ENCODE measurements at regions not wholly inside any gene's neighbourhood (a gene's known extent, or its start where the extent isn't known, plus 50 kb on each side); places are given as distances from the start of the nearest gene placed in this dataset.
A peak's percentile ranks its signal among the peaks of the same experiment; 100 is the strongest.

DNA sequence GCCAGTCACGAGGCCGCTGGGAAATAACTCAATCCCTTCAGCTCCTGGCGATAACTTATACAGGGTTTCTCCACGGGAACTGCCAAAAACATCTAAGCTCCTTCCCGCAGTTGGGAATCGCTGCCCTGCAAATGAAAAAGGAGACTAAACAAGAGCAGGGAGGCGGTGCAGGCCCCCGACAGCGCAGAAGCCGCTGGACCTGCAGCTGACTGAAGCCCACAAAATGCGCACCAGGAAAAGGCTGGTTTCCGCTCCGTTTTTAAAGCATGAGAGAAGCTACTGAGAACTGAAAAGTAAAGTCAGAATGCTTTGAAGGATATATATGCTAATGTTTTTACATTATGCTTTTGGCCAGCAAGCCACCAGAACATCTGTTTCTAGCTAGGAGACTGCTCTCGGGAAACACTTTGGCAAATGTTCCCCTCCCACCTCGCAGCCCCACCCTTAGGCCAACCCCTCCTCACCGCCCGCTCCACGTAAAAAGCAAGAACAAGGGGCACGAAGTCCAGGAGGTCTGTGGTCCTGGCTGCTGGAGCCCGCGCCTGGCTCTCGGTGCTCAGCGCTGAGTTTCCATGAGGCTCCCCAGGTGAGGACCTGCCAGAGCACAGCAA lies 90.5 kb downstream of the SOD2 start:
- in situ Hi-C loops (cut with HindIII; ENCODE audit: low pct_unique_long_range_greater_than_20kb, low sequenced_read_pairs): no loop called here
- DNase-seq (ENCODE audit: low read depth, low spot score): no peak

DNA sequence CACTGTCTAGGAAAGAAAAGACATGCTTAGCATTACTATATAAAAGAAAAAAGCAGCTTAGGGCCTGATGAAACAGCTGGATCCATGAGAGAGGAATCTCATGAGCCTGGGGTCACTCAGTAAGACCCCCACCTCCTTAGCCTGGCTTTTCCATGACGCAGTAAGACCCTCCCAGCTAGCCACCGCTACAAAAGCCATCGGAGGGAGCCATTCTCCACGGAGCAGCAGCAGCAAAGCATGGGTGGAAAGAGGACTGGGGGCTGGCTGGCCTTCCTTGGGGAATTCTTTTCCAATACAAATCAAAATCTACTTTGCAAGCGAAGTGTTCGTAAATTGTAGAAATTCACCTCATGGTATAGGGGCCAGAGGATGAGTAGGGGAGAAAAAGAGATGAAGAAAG lies 91.8 kb downstream of the SOD2 start:
- DNase-seq (ENCODE audit: low read depth, low spot score): no peak
- in situ Hi-C loops (cut with HindIII; ENCODE audit: low pct_unique_long_range_greater_than_20kb, low sequenced_read_pairs): no loop called here

DNA sequence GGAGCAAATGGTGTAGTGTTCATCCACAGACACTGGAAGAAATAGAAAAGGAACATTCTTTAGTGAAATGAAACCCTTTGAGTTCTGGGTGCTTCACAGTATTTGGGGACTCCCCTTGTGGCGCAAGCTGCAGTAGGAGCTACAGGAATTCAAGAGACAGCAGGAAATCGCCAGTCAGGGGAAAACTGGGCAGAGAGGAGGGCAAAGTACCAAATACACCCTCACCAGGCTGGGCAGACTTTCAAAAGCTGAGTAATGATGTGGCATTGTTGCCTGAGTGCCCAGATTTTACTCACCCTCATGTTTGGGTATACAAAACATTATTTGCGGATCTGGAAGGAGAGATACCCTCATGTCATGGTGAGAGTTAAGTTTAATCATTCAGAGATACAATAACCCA lies 97.9 kb downstream of the SOD2 start:
- peak; percentile 43 for DNase-seq (ENCODE audit: low read depth, low spot score)
- in situ Hi-C loops (cut with HindIII; ENCODE audit: low pct_unique_long_range_greater_than_20kb, low sequenced_read_pairs): no loop called here

DNA sequence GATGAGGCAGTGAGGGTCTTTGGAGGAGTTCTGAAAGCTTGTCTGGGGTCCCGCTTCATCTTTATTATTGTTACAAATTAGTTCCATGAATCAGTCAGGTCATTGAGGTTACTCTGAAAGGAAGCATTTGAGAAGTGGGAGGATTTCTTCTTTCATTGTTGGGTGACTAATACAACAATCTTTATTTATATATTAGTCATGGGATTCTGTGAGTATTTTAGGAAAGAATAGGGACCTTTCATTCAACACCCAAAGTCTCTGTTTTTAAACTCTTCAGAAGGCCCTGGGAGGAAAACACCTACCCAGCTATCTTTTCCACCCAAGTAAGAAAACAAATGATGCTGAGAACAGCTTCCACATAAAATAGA lies 98.3 kb downstream of the SOD2 start:
- in situ Hi-C loops (cut with HindIII; ENCODE audit: low pct_unique_long_range_greater_than_20kb, low sequenced_read_pairs): no loop called here

DNA sequence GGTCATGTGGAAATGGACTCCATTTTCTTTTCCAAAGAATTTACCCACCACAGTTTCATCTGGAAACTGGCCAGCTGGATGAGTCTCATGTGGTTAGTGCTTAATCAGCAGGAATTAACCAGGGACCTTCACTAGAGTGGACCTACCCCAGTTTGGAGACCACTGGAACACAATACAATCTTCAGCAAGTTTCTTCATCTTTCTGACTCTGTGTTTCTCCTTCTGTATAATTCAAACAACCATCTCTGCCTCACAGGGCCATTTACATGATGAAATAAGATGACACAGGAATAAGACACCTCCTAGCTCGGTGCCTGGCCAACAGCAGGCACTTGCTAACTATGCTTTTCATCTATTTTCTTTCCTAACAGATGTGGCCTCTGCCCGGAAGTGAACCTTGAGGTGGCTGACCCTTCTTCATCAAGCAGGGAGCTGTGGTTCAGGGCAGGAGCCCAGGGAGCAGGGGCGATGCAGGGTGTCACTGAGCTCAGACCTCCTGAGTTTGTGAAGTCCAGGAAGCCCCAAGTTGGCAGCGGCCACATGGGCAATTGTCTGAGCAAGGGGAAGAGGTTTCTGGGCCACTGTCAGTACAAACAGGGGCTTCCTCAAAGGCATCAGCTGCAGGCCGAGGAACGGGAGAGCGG lies 98.8 kb downstream of the SOD2 start:
- in situ Hi-C loops (cut with HindIII; ENCODE audit: low pct_unique_long_range_greater_than_20kb, low sequenced_read_pairs): no loop called here
- peak; percentile 15 for DNase-seq (ENCODE audit: low read depth, low spot score)

More for the DNA sequence above, 98.3 kb downstream of the SOD2 start:
- DNase-seq (ENCODE audit: low read depth, low spot score): peak; percentile 69

DNA sequence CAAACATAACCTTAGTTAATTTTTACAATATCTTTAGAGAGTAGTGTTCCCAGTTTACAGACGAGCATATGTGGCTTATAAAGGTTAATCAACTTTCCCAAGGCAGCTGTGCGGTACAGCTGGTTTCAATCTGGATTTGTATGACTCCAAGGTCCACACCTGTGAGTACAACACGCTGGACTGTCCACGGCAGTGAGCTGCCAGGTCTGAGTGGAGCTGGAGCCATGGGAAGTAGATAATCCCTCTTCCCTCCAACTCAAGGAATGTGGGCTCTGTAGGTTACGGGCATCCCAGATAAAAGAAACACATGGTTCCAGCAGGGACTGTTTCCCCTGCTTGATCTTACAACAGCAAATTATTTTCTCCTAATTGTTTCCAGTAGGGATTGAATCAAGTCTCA lies 102.2 kb downstream of the SOD2 start:
- no peak for DNase-seq (ENCODE audit: low read depth, low spot score)
- in situ Hi-C loops (cut with HindIII; ENCODE audit: low pct_unique_long_range_greater_than_20kb, low sequenced_read_pairs): no loop called here

DNA sequence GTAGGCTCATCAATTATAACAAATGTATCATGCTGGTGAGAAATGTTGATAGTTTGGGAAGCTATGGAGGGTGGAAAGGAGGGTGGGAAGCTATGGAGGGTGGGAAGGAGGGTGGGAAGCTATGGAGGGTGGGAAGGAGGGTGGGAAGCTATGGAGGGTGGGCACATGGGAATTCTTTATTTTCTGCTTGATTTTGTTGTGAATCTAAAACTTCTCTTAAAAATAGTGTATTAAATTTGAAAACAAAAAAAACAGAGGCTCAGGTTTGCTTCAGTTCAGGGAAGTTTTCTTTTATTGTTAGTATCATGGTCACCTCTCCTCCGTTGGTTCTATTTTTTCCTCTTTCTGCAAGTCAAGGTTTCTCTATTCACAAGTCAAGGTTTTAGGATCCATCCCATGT lies 106.4 kb downstream of the SOD2 start:
- DNase-seq (ENCODE audit: low read depth, low spot score): no peak
- in situ Hi-C loops (cut with HindIII; ENCODE audit: low pct_unique_long_range_greater_than_20kb, low sequenced_read_pairs): no loop called here

DNA sequence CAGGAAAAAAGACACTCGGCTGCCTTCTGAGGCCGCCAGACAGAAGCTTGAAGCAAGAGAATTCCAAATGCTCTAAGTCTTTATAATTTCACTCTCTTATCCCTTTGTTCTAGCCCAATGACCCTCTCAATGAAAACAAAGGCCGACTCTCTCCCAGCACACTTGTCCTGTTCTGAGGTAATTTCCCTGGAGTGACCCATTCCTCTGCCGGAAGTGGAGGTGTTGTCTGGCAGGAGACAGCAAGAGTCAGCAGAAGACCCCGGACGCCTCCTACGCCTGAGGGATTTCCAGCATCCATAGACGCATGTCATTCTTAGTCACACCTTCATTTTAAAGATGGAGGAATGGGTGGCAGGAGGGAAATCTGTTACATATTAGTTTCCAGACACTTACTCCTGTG lies 110.3 kb downstream of the SOD2 start:
- DNase-seq (ENCODE audit: low read depth, low spot score): no peak
- in situ Hi-C loops (cut with HindIII; ENCODE audit: low pct_unique_long_range_greater_than_20kb, low sequenced_read_pairs): no loop called here

DNA sequence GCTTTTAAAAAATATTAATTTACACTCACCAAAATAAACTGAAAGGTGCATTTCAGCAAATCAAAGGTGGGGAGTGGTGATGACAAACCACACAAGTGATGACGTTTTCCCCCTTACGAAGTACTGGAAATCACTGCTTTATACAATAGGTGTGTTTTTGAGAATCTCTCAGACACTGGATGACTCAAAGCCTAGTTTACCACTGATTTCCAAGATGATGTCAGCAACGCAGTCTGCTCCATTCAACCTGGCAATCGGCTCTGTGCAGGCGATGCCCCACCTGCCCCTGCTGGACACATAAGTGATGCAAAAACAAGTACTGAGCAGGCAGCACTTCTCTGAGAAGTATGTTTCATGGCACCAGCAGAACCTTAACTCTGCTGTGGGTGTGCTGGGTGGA lies 114.4 kb downstream of the SOD2 start:
- DNase-seq (ENCODE audit: low read depth, low spot score): no peak
- in situ Hi-C loops (cut with HindIII; ENCODE audit: low pct_unique_long_range_greater_than_20kb, low sequenced_read_pairs): no loop called here

DNA sequence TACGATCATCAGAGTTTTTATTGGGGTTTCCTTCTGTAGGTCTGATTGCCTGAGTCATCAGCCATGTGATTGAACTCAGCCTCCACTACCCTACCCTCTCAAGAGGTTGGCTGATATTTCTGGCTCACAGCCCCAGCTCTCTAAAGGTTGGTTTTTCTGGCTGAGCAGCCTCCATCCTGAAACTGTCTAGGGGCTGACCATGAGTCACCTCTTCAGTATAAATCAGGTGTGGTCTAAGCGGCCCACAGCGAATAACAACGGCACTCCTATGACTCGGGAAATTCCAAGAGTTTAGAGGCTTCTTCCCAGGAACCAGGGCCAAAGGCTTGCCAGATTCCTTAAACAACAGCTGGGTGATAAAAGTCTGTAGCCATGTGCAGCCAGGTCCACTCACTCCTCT lies 115.5 kb downstream of the SOD2 start:
- peak; percentile 33 for DNase-seq (ENCODE audit: low read depth, low spot score)

DNA sequence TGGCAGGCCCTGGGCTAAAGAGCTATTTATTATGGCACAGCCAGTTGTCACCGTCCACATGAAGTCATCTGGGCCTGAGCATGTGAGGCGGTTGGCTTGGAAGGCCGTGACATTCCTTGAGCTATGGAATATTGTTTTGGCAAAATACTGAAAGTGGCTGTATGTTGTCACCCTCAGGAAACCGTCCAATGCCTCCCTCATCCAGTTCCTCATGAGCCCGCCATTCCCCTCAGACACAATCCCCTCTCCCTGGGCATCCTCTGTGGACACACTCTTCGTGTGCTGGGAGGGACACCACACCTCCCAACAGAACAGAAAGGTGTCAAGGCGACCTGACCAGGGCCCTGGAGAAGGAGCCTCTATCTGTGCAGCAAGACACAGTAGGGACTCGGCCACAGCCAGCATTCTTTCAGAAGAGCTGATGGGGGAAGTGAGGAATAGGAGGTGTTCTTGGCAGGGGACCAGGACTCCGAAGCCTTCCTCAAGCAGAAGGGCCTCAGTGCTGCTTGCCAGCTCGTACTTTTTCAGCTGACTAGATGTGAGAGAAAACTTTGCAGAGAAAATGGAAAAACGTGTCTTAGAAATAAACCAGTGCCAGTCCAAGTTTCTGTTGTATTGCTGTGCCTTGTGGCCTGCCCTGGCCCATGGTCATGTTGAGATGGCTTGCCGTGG lies 120.5 kb downstream of the SOD2 start:
- in situ Hi-C loops (cut with HindIII; ENCODE audit: low pct_unique_long_range_greater_than_20kb, low sequenced_read_pairs): no loop called here
- no peak for DNase-seq (ENCODE audit: low read depth, low spot score)

More for the DNA sequence above, 115.5 kb downstream of the SOD2 start:
- in situ Hi-C loops (cut with HindIII; ENCODE audit: low pct_unique_long_range_greater_than_20kb, low sequenced_read_pairs): no loop called here

DNA sequence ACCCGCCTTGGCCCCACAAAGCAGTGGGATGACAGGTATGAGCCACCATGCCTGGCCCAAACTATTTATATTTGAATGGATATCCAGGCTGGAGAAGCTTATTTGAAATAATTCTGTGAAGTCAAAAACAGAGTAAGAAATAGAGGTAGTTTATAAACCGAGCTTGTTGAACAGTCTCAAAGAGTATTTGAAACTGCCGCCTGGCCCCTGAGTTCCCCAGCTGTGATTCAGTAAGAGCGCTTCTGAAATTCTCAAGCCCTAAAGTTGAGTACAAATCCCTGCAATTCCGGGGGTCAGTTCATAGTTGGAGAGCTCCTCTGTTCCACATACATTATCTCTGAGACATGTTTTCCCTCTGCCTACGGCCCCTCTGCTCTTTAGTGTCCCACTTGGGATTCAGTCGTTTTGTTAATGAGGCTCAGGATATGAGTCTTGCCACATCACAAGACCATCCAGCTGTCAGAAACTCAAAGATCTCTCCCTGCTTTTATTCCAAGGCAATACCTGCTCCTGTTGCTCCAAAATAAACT lies 127.8 kb downstream of the SOD2 start:
- in situ Hi-C loops (cut with HindIII; ENCODE audit: low pct_unique_long_range_greater_than_20kb, low sequenced_read_pairs): no loop called here
- DNase-seq (ENCODE audit: low read depth, low spot score): no peak

DNA sequence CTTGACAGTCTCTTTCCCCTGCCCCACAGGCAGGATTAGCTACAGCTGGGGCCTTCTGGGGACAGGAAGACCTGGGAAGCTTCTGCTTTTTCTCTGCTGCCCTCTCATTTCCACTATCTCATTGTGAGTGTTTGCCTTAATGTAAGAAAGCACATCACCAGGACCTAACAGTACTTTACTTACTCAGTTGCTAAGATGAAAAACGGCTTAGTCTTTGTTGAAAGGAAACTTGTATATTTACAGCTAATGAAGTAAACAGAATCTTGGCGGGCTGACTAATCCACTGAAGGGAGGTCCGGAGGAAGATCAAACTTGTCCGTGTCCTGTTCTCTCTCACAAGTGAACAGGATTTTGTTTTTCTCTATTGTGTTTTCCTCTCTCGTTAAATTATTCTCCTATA lies 128.6 kb downstream of the SOD2 start:
- in situ Hi-C loops (cut with HindIII; ENCODE audit: low pct_unique_long_range_greater_than_20kb, low sequenced_read_pairs): no loop called here
- no peak for DNase-seq (ENCODE audit: low read depth, low spot score)

DNA sequence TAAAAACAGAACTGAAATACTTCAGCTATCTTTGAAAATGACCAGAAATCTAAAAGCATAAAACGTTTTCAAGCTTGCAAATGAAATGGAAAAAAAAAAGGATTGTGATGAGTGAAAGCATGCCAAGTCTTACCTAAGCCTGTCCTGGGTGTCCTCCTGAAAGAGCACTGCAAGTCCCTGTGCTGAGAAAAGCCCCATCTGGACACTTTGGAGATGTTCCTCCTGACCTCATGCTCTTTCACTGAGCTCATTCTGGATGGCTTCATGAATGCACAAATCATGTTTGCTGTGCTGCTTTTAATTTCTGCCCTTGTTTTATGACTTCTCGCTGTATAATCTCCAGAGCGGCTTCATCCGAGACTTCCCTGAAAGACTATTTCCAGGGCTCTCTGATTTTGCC lies 136.0 kb downstream of the SOD2 start:
- DNase-seq (ENCODE audit: low read depth, low spot score): no peak
- in situ Hi-C loops (cut with HindIII; ENCODE audit: low pct_unique_long_range_greater_than_20kb, low sequenced_read_pairs): no loop called here

DNA sequence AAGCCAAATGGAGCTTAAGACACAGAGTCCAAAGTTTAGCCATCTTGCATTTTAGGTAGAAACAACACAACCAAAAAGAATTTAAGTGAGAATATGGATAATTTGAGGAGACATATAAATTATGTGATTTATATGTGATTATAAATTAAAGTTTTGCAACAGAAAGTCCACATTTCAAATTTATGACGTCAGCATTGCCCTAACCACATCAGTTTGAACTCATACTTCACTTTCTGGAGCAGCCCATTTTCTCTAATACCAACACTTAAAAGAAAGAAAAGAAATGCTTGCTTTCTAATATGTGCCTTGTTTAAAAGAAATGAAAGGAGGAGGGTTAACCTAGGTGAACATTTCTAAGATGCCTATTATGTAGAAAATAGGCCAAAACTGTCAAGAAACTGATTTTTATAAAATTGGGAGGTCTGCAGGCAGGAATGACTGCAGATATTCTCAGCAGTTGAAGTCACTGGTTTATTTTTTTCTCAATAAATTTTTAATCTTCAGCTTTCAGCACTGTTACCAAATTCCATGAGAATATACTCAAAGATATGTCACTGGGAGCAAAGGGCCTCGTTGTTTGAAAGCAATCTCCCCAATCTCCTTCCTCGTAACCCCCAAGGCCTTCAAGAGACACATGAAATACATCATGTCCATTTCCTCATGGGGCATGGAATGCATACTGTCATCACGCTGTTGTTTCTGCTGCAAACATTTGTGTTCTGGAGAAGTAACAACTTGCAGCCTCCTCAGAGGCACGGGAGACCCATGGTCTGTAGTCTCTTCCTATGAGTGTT lies 137.8 kb downstream of the SOD2 start:
- DNase-seq (ENCODE audit: low read depth, low spot score): no peak
- in situ Hi-C loops (cut with HindIII; ENCODE audit: low pct_unique_long_range_greater_than_20kb, low sequenced_read_pairs): no loop called here

DNA sequence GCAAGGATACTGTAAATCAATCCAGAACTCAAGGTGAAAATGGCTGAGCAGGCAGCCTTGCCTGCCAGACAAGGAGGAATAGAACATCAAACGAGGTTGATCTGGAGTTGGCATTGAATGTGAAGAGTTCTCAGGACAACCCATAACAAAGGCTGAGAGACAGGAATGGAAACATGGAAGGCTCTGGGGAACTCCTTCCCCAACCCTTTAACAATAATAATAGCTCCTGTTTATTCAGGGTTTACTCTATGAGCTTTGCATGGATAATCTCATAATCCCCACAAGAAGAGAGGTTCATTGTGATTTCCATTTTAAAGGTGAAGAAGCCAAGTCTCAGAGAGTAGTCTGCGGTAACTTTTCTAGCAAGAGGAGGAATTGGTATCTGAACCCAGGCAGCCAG lies 151.7 kb downstream of the SOD2 start:
- in situ Hi-C loops (cut with HindIII; ENCODE audit: low pct_unique_long_range_greater_than_20kb, low sequenced_read_pairs): no loop called here
- DNase-seq (ENCODE audit: low read depth, low spot score): no peak

DNA sequence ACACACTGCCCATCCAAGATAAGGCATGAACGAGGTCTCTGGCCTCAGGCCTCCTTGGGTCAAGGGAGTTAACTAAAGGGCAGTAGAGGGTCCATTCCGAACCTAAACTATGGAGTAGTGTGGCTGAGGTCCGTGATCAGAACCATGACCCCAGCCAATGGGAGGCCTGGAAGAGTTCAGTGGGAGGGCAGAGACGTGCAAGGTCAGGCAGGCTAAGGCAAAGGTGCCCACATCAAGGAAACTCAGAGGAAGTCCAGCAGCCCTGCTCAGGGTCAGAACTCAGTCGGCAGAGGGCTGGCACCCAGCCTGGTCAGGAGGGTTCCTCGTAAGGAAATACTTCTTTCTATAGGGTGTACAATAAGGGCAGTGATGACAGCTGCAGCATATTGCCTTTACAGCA lies 152.2 kb downstream of the SOD2 start:
- no peak for DNase-seq (ENCODE audit: low read depth, low spot score)
- in situ Hi-C loops (cut with HindIII; ENCODE audit: low pct_unique_long_range_greater_than_20kb, low sequenced_read_pairs): no loop called here

DNA sequence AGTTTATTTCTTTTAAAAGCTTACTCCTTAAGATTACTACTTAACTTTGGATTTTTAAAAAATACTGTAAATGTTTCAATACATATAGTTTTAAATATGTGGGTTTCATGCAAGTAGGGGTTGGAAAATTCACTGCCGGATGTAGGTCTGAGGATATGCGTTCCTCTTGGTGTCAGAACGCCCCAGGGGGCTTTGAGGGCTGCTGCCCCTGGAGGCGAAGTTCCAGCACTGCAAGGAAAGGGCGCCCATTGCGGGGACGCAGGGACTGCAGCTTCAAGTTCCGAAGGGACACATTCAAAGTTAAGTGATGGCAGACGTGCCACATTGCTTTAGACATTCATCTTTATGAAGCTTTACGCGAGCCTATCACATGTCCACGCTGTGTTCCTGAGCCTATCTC lies 152.9 kb downstream of the SOD2 start:
- peak; percentile 46 for DNase-seq (ENCODE audit: low read depth, low spot score)
- in situ Hi-C loops (cut with HindIII; ENCODE audit: low pct_unique_long_range_greater_than_20kb, low sequenced_read_pairs): no loop called here

Data from SK-MEL-5 (cell line).